ENCODE measurements at regions not wholly inside any gene's neighbourhood (a gene's known extent, or its start where the extent isn't known, plus 50 kb on each side); places are given as distances from the start of the nearest gene placed in this dataset.

GRCh38 chr20:60569116-60569515, 610.9 kb downstream of the CDH26 start:
- FAIRE-seq (no peak), DNase-seq (ENCODE audit: insufficient read length, low spot score) (no peak)
- TF ChIP-seq POLR2A (IDR thresholded peaks at IDR 0.05; ENCODE audit: low read depth, low read length) = no peak

GRCh38 chr20:60570481-60571277, 612.5 kb downstream of the CDH26 start:
- FAIRE-seq (no peak), DNase-seq (ENCODE audit: insufficient read length, low spot score) (no peak)
- no peak for TF ChIP-seq POLR2A (IDR thresholded peaks at IDR 0.05; ENCODE audit: low read depth, low read length)

- no peak for TF ChIP-seq POLR2A (IDR thresholded peaks at IDR 0.05; ENCODE audit: low read depth, low read length)
- FAIRE-seq = no peak
- no peak for DNase-seq (ENCODE audit: insufficient read length, low spot score)
Measured at GRCh38 chr20:60573003-60573680, 614.9 kb downstream of the CDH26 start.

GRCh38 chr20:60576236-60576635, 618.0 kb downstream of the CDH26 start:
- no peak for TF ChIP-seq POLR2A (IDR thresholded peaks at IDR 0.05; ENCODE audit: low read depth, low read length)
- no peak for DNase-seq (ENCODE audit: insufficient read length, low spot score)
- FAIRE-seq = no peak

- TF ChIP-seq POLR2A (IDR thresholded peaks at IDR 0.05; ENCODE audit: low read depth, low read length) = no peak
- FAIRE-seq = no peak
- no peak for DNase-seq (ENCODE audit: insufficient read length, low spot score)
Measured at GRCh38 chr20:60579941-60580515, 621.8 kb downstream of the CDH26 start.

GRCh38 chr20:60581606-60582115, 623.4 kb downstream of the CDH26 start:
- TF ChIP-seq POLR2A (IDR thresholded peaks at IDR 0.05; ENCODE audit: low read depth, low read length) = no peak
- FAIRE-seq (no peak), DNase-seq (ENCODE audit: insufficient read length, low spot score) (no peak)

GRCh38 chr20:60583741-60584140, 625.5 kb downstream of the CDH26 start:
- FAIRE-seq (no peak), DNase-seq (ENCODE audit: insufficient read length, low spot score) (no peak)
- no peak for TF ChIP-seq POLR2A (IDR thresholded peaks at IDR 0.05; ENCODE audit: low read depth, low read length)

GRCh38 chr20:60584221-60584620, 626.0 kb downstream of the CDH26 start:
- TF ChIP-seq POLR2A (IDR thresholded peaks at IDR 0.05; ENCODE audit: low read depth, low read length) = no peak
- DNase-seq (ENCODE audit: insufficient read length, low spot score) (no peak), FAIRE-seq (no peak)

- no peak for TF ChIP-seq POLR2A (IDR thresholded peaks at IDR 0.05; ENCODE audit: low read depth, low read length)
- no peak for FAIRE-seq
- no peak for DNase-seq (ENCODE audit: insufficient read length, low spot score)
Measured at GRCh38 chr20:60585651-60586050, 627.4 kb downstream of the CDH26 start.

- DNase-seq (ENCODE audit: insufficient read length, low spot score) = no peak
- TF ChIP-seq POLR2A (IDR thresholded peaks at IDR 0.05; ENCODE audit: low read depth, low read length) = no peak
- FAIRE-seq = no peak
Measured at GRCh38 chr20:60586269-60587050, 628.2 kb downstream of the CDH26 start.

- TF ChIP-seq POLR2A (IDR thresholded peaks at IDR 0.05; ENCODE audit: low read depth, low read length) = no peak
- no peak for DNase-seq (ENCODE audit: insufficient read length, low spot score)
- FAIRE-seq = no peak
Measured at GRCh38 chr20:60587986-60588385, 629.8 kb downstream of the CDH26 start.

GRCh38 chr20:60589623-60590022, 631.4 kb downstream of the CDH26 start:
- no peak for FAIRE-seq
- no peak for DNase-seq (ENCODE audit: insufficient read length, low spot score)
- TF ChIP-seq POLR2A (IDR thresholded peaks at IDR 0.05; ENCODE audit: low read depth, low read length) = no peak

- FAIRE-seq (no peak), DNase-seq (ENCODE audit: insufficient read length, low spot score) (no peak)
- no peak for TF ChIP-seq POLR2A (IDR thresholded peaks at IDR 0.05; ENCODE audit: low read depth, low read length)
Measured at GRCh38 chr20:60591172-60591799, 633.1 kb downstream of the CDH26 start.
